A549 (cell line): ENCODE measurements at regions not wholly inside any gene's neighbourhood (a gene's known extent, or its start where the extent isn't known, plus 50 kb on each side); places are given as distances from the start of the nearest gene placed in this dataset.

Source experiments
- ATAC-seq, 2 experiments: fragments of 200-7000 bp in 1 of 2; fragments of >200 bp in 1 of 2; cut with Nextera tagmentation in 1 of 2; cut with Tn5 transposase in 1 of 2; 3 replicates each; pipeline versions ENCODE4 v1.8.0 to v1.9.1; 2018 to 2020; ENCODE audit warnings: mild to moderate bottlenecking in 1 of 2, moderate library complexity in 1 of 2
- CTCF ChIA-PET: fragments of 300-600 bp; sonication (Branson Sonifier 250); formaldehyde crosslinking; extraction: SDS; loops from one replicate; lab custom pipeline; 2021; ENCODE audit warnings: antibody characterized with exemption, inconsistent platforms; lab: Yijun Ruan, JAX
- POLR2A ChIA-PET: fragments of 350-600 bp; formaldehyde crosslinking; extraction: SDS; loops from one replicate; lab custom pipeline; 2021; ENCODE audit warnings: antibody characterized with exemption, inconsistent platforms; lab: Yijun Ruan, JAX
- DNase-seq, 2 experiments: peaks; one replicate each; pipeline versions ENCODE4 v3.0.0 to v3.0.0-alpha.2; 2011 to 2016; ENCODE audit warnings: low read depth in 1 of 2, low spot score in 1 of 2
- FAIRE-seq: peaks from 2 replicates; lab custom pipeline; 2011; peaks lifted over from hg19 to GRCh38; lab: Jason Lieb, UNC
- H3K27ac ChIP-seq, 2 experiments: fragments of >200 bp; sonication (Bioruptor Twin); formaldehyde crosslinking; 3 replicates each; pipeline ENCODE4 v1.5.1; 2016 to 2017
- H3K4me1 ChIP-seq: fragments of >200 bp; sonication (Bioruptor Twin); formaldehyde crosslinking; 3 replicates; pipeline ENCODE4 v1.6.1; 2016
- H3K4me2 ChIP-seq: fragments of >200 bp; sonication (Bioruptor Twin); formaldehyde crosslinking; 3 replicates; pipeline ENCODE4 v1.6.1; 2016
- H3K4me3 ChIP-seq: fragments of >200 bp; sonication (Bioruptor Twin); formaldehyde crosslinking; 3 replicates; pipeline ENCODE4 v1.5.1; 2016
- H3K9me3 ChIP-seq: fragments of >200 bp; sonication (Bioruptor Twin); formaldehyde crosslinking; 3 replicates; pipeline ENCODE4 v1.6.1; 2016
- ATOH8 ChIP-seq: fragments of 250-450 bp; sonication (Bioruptor Pico); IDR thresholded peaks from 2 replicates; pipeline ENCODE4 v1.5.0; 2020; ENCODE audit warnings: low read depth, mild to moderate bottlenecking, moderate library complexity
- BHLHE40 ChIP-seq: IDR thresholded peaks from 2 replicates; pipeline ENCODE4 v1.6.1; 2012; ENCODE audit warnings: low read depth, low read length, inconsistent platforms
- CBX2 ChIP-seq: fragments of 200-600 bp; sonication (generic); IDR thresholded peaks from 2 replicates; pipeline ENCODE4 v1.6.1; 2016; ENCODE audit warnings: low read depth, mild to moderate bottlenecking, borderline replicate concordance
- CHD2 ChIP-seq: fragments of 150-350 bp; IDR thresholded peaks from 2 replicates; pipeline ENCODE4 v1.6.1; 2014; ENCODE audit warnings: low read length; ENCODE audit not compliant: partially characterized antibody
- CHD4 ChIP-seq: fragments of 200-600 bp; sonication (generic); IDR thresholded peaks from 2 replicates; pipeline ENCODE4 v1.6.1; 2016; ENCODE audit warnings: antibody characterized with exemption, mild to moderate bottlenecking, borderline replicate concordance
- CTCF ChIP-seq: fragments of >200 bp; sonication (Bioruptor Twin); formaldehyde crosslinking; IDR thresholded peaks from 3 replicates; pipeline ENCODE4 v1.5.1; 2016
- E2F6 ChIP-seq: IDR thresholded peaks from 2 replicates; pipeline ENCODE4 v1.6.1; 2012; ENCODE audit warnings: low read depth, borderline replicate concordance
- ELK1 ChIP-seq: fragments of 150-350 bp; IDR thresholded peaks from 2 replicates; pipeline ENCODE4 v1.6.1; 2014; ENCODE audit warnings: low read depth, mild to moderate bottlenecking, low read length
- ESRRA ChIP-seq: fragments of 150-350 bp; IDR thresholded peaks from 2 replicates; pipeline ENCODE4 v1.6.1; 2014; ENCODE audit warnings: mild to moderate bottlenecking, low read length, borderline replicate concordance
- GATA3 ChIP-seq: IDR thresholded peaks from 2 replicates; pipeline ENCODE4 v1.6.1; 2012; ENCODE audit warnings: borderline replicate concordance
- HDAC2 ChIP-seq: fragments of 200-600 bp; sonication (generic); IDR thresholded peaks from 2 replicates; pipeline ENCODE4 v1.6.1; 2016
- KDM1A ChIP-seq: fragments of 200-600 bp; sonication (generic); IDR thresholded peaks from 2 replicates; pipeline ENCODE4 v1.6.1; 2016; ENCODE audit warnings: low read depth, mild to moderate bottlenecking
- KDM5A ChIP-seq: fragments of 200-600 bp; sonication (generic); IDR thresholded peaks from 2 replicates; pipeline ENCODE4 v1.6.1; 2016; ENCODE audit warnings: antibody characterized with exemption, mild to moderate bottlenecking
- MAFK ChIP-seq: fragments of 450-650 bp; IDR thresholded peaks from 2 replicates; pipeline ENCODE4 v1.6.1; 2014; ENCODE audit not compliant: partially characterized antibody
- MAZ ChIP-seq: fragments of 150-350 bp; IDR thresholded peaks from 2 replicates; pipeline ENCODE4 v1.6.1; 2014; ENCODE audit warnings: antibody characterized with exemption, low read depth, low read length, borderline replicate concordance
- MYC ChIP-seq: IDR thresholded peaks from 2 replicates; pipeline ENCODE4 v1.6.1; 2012; ENCODE audit warnings: mild to moderate bottlenecking, inconsistent platforms, low read length, improper control_type of control experiment, borderline replicate concordance
- NFE2L2 ChIP-seq: fragments of 150-350 bp; conservative IDR thresholded peaks from 2 replicates; pipeline ENCODE4 v1.6.1; 2014; ENCODE audit warnings: low read length
- NPAS2 ChIP-seq: fragments of 250-450 bp; sonication (Bioruptor Pico); IDR thresholded peaks from 2 replicates; pipeline ENCODE4 v1.8.0; 2022; ENCODE audit warnings: mild to moderate bottlenecking, moderate library complexity, borderline replicate concordance
- NR3C1 ChIP-seq: fragments of >200 bp; sonication (Bioruptor Twin); formaldehyde crosslinking; IDR thresholded peaks from 3 replicates; pipeline ENCODE4 v1.6.1; 2017
- RARB ChIP-seq: fragments of 250-450 bp; sonication (Bioruptor Pico); IDR thresholded peaks from 2 replicates; pipeline ENCODE4 v1.8.0; 2021; ENCODE audit warnings: mild to moderate bottlenecking, moderate library complexity
- SREBF2 ChIP-seq: fragments of 450-650 bp; IDR thresholded peaks from 2 replicates; pipeline ENCODE4 v1.6.1; 2014; ENCODE audit warnings: mild to moderate bottlenecking, moderate library complexity
- TFCP2L1 ChIP-seq: fragments of 250-450 bp; sonication (Bioruptor Pico); IDR thresholded peaks from 2 replicates; pipeline ENCODE4 v1.5.0; 2021; ENCODE audit warnings: mild to moderate bottlenecking
- TP53 ChIP-seq: fragments of 250-450 bp; sonication (Bioruptor Pico); IDR thresholded peaks from 2 replicates; pipeline ENCODE4 v1.5.0; 2021; ENCODE audit warnings: mild to moderate bottlenecking, moderate library complexity
- USF2 ChIP-seq: fragments of 450-650 bp; IDR thresholded peaks from 2 replicates; pipeline ENCODE4 v1.6.1; 2014; ENCODE audit warnings: antibody characterized with exemption
- ZC3H11A ChIP-seq: fragments of 450-650 bp; IDR thresholded peaks from 2 replicates; pipeline ENCODE4 v1.6.1; 2014; ENCODE audit warnings: antibody characterized with exemption, mild to moderate bottlenecking
- ZSCAN20 ChIP-seq: fragments of 250-450 bp; sonication (Bioruptor Pico); IDR thresholded peaks from 2 replicates; pipeline ENCODE4 v1.8.0; 2022; ENCODE audit warnings: mild to moderate bottlenecking, moderate library complexity
- WGBS: methylation state at CpG from one replicate; pipeline ENCODE4 v1.1.6; 2017; ENCODE audit errors: missing lambda C conversion rate; 5-methylcytosine and 5-hydroxymethylcytosine counted together

GRCh38 chr21:39118604-39119215 lies 64.5 kb downstream of the PSMG1 start:
- no peak overlapping the region for H3K4me2 ChIP-seq
- H3K4me1 ChIP-seq = peaks cover 13% of the 10 kb centered on the region; the same call in 1 of the 3 replicates
- TF ChIP-seq MYC (no peak), MAZ (no peak), USF2 (no peak), NR3C1 (no peak), CBX2 (no peak), E2F6 (no peak), KDM1A (no peak), TP53 (CRISPR knock-in tag) (no peak), CTCF (no peak), RARB (CRISPR knock-in tag) (no peak), ZC3H11A (no peak), ESRRA (no peak), ZSCAN20 (CRISPR knock-in tag) (no peak)
- no peaks in the 10 kb centered on the region; the same call in 2 of the 3 replicates for H3K9me3 ChIP-seq
- H3K4me3 ChIP-seq = no peak overlapping the region
- DNase-seq = no peak
- H3K27ac ChIP-seq = no peak overlapping the region
- ChIA-PET POLR2A (no interaction called here), CTCF (no interaction called here)
- no peak for FAIRE-seq
- WGBS = 79% methylated on average over 8 of the region's 8 CpGs
- ATAC-seq = no peak

GRCh38 chr21:39118061-39118460 lies 65.2 kb downstream of the PSMG1 start:
- H3K9me3 ChIP-seq = no peaks in the 10 kb centered on the region; the same call in 2 of the 3 replicates
- no peak overlapping the region for H3K27ac ChIP-seq
- 73% methylated on average over 10 of the region's 10 CpGs for WGBS
- ATAC-seq (no peak), FAIRE-seq (no peak), DNase-seq (no peak)
- no peak overlapping the region for H3K4me2 ChIP-seq
- no peak for TF ChIP-seq BHLHE40
- TF ChIP-seq ZC3H11A = no peak
- TF ChIP-seq RARB (CRISPR knock-in tag) = no peak
- no peak for TF ChIP-seq MAFK
- TF ChIP-seq CHD4 = no peak
- no peak for TF ChIP-seq ZSCAN20 (CRISPR knock-in tag)
- TF ChIP-seq SREBF2 = no peak
- no peak for TF ChIP-seq CBX2
- TF ChIP-seq, all 56 proteins: peak for 0
- no peak overlapping the region for H3K4me3 ChIP-seq
- POLR2A ChIA-PET = no interaction called here
- CTCF ChIA-PET = interaction anchor here (1.1 to 1.4 kb wide), 2 partner anchors 9 to 20 kb away, joined by 3 to 4 read pairs; no protein-coding TSS in a partner anchor
- H3K4me1 ChIP-seq = peaks cover 13% of the 10 kb centered on the region; the same call in 1 of the 3 replicates

- TF ChIP-seq MYC = no peak
- TF ChIP-seq GATA3 = no peak
- TF ChIP-seq CHD2 = no peak
- no peak for TF ChIP-seq HDAC2
- TF ChIP-seq ZSCAN20 (CRISPR knock-in tag) = no peak
- TF ChIP-seq ZC3H11A = no peak
- no peak for TF ChIP-seq KDM1A
- TF ChIP-seq NFE2L2 = no peak
- no peak for TF ChIP-seq ATOH8 (CRISPR knock-in tag)
- no peak for TF ChIP-seq TFCP2L1 (CRISPR knock-in tag)
- no peak for TF ChIP-seq NPAS2 (CRISPR knock-in tag)
- no peak for TF ChIP-seq KDM5A
- no peak for TF ChIP-seq NR3C1
- TF ChIP-seq ELK1 = no peak
- FAIRE-seq (no peak), DNase-seq (no peak), ATAC-seq (no peak)
- no peaks in the 10 kb centered on the region; the same call in 2 of the 3 replicates for H3K9me3 ChIP-seq
- POLR2A ChIA-PET = no interaction called here
- H3K4me2 ChIP-seq = no peak overlapping the region
- WGBS = 77% methylated on average over 11 of the region's 11 CpGs
- no peak overlapping the region for H3K4me3 ChIP-seq
- CTCF ChIA-PET = interaction anchor here (1.1 to 1.4 kb wide), 2 partner anchors 9 to 20 kb away, joined by 3 to 4 read pairs; no protein-coding TSS in a partner anchor
- peaks cover 13% of the 10 kb centered on the region; the same call in 1 of the 3 replicates for H3K4me1 ChIP-seq
- no peak overlapping the region for H3K27ac ChIP-seq
These were observed 65.7 kb downstream of the PSMG1 start for GRCh38 chr21:39117440-39117970.
